Fibroblast of pulmonary artery (primary cell): ENCODE measurements at regions not wholly inside any gene's neighbourhood (a gene's known extent, or its start where the extent isn't known, plus 50 kb on each side); places are given as distances from the start of the nearest gene placed in this dataset.

Source experiments
- DNase-seq: peaks from one replicate; pipeline ENCODE4 v3.0.0-alpha.2; 2010; ENCODE audit warnings: low read depth
- H3K4me3 ChIP-seq: replicated peaks from 2 replicates; pipeline ENCODE4 v1.5.1; 2011; ENCODE audit warnings: low read depth, mild to moderate bottlenecking, control low read depth, low read length, moderate library complexity
- TF ChIP-seq, protein P1 (sequence below): IDR thresholded peaks from 2 replicates; pipeline ENCODE4 v1.5.1; 2011; ENCODE audit warnings: mild to moderate bottlenecking, control low read depth, low read length, inconsistent platforms; ENCODE audit errors: missing control alignments

DNA sequence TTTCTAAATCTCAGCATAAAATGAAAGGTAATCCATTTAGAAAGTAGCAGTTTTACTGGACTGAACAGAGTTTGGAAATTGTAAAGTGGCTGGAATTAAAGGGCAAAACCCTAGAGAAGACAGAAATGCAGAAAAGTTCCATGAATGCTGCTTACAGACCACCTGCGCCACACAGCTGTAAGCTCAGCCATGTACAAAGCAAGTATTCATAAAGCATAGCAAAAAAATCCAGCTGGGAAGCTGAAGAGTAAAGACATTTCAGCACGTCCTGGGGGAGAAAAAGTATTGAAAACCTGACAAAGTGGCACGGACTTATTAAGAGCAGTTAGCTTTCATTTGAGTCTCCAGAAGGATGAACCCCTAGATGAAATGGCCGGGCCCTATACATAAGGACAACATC, 220.1 kb upstream of the CNTN5 start:
- no peak overlapping the region for H3K4me3 ChIP-seq
- no peak for DNase-seq
- TF ChIP-seq, protein P1, sequence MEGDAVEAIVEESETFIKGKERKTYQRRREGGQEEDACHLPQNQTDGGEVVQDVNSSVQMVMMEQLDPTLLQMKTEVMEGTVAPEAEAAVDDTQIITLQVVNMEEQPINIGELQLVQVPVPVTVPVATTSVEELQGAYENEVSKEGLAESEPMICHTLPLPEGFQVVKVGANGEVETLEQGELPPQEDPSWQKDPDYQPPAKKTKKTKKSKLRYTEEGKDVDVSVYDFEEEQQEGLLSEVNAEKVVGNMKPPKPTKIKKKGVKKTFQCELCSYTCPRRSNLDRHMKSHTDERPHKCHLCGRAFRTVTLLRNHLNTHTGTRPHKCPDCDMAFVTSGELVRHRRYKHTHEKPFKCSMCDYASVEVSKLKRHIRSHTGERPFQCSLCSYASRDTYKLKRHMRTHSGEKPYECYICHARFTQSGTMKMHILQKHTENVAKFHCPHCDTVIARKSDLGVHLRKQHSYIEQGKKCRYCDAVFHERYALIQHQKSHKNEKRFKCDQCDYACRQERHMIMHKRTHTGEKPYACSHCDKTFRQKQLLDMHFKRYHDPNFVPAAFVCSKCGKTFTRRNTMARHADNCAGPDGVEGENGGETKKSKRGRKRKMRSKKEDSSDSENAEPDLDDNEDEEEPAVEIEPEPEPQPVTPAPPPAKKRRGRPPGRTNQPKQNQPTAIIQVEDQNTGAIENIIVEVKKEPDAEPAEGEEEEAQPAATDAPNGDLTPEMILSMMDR, result no peak

DNA sequence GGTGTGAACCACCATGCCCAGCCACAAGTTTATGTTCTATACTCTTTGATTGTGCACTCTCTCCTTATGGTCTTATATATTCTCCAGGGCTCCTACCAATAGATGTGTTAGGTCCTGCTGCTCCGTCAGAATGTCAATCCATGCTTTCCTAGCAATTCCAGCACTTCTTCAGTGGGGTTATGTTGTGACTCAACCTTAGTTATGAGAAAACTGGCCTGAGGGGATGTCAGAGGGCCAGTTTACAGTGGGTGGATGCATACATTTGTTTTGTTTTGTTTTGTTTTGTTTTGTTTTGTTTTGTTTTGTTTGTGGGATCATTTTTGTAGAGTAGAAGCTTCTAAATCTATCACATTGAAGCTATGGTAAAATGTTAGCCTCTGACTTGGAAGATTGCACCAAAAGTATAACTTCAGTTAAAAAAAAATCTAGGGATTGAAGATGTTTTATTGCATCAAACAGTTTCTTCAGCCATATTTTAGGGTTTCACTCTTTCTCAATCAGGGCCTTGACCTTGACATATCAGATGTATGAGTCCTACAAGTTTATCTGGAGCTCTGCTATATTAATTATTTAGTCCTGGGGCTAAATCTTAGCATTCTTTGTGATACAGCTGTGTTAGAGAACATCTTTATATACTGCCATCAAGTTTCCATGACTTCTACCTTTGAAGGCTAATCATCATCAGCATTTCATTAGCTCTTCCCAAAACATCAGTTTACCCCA, 191.6 kb upstream of the CNTN5 start:
- DNase-seq, result no peak
- TF ChIP-seq, protein P1, result no peak
- no peak overlapping the region for H3K4me3 ChIP-seq

DNA sequence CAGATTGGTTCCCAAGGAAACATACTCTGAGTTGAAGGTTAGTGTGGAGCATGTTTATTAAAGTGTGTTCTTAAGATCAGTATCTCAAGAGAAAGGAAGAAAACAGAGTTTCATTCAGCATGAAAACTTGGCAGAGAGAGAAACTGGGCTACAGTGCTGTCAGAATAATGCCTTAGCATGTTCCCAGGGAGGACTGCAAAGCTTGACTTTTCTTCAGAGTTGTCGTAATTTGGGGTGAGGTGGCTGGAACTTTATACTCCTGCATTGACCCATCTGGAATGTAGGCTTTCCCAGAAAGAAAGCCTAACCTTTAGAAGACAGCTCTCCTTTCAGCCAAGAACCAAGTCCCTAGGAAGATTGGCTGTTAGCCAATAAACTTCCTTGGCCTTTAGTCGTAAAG, 190.8 kb upstream of the CNTN5 start:
- TF ChIP-seq, protein P1, result no peak
- DNase-seq, result no peak
- H3K4me3 ChIP-seq, result no peak overlapping the region

DNA sequence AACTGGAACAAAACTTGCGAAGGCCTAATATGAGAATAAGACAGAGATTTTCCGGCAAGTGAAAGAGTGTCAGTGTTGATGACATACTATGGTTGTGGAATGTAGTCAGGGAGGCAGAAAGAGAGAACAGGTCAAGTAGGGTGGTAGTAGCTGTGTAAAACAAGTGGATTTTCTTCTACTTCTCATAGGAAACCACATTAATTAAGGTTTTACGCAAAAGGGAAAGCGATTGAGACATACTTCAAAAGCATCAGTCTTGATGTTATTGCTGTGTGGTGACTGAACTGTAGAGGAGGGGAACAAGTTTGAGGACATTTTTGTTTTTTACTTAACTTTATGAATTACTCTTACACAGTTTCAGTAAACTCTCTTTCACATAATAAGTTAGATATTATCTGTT, 186.0 kb upstream of the CNTN5 start:
- TF ChIP-seq, protein P1, result no peak
- DNase-seq, result no peak

DNA sequence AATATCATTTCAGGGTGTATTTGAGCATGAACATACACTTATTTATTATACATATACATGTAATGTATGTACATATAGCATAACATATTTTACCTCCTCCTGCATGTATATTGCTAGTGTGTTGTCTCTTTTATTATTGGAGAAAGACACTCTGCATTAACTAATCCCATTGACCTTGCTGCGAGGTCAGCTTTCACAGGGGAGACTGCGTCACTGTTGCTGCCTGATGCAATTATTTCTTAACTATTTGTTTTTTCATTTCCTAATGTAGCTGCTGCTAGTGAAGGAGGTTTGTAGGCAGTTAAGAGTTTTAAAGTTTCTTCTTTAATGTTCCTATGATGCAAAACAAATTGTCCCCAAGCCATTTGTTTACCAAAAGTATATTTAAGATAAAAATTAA, 185.4 kb upstream of the CNTN5 start:
- TF ChIP-seq, protein P1, result no peak
- no peak overlapping the region for H3K4me3 ChIP-seq
- no peak for DNase-seq

More for the DNA sequence above, 186.0 kb upstream of the CNTN5 start:
- H3K4me3 ChIP-seq, result no peak overlapping the region

DNA sequence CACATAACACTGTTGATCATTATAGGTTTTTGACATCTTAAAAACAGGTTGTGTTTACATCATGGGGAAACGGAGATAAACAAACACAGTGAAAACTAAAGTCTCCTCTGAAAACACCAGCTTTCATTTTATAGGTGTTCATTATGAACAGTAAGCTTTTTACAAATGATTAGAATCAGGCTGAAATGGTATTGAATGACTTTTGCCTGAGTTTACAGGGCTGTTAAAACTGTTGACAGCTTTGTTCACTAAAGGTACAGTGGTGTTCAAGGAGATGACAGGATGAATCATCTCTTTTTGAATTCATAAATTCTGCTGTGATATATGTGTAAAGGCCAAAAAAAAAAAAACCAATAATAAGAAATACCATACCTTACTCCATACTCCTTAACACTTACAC, 184.6 kb upstream of the CNTN5 start:
- no peak overlapping the region for H3K4me3 ChIP-seq
- DNase-seq, result no peak
- TF ChIP-seq, protein P1, result no peak

DNA sequence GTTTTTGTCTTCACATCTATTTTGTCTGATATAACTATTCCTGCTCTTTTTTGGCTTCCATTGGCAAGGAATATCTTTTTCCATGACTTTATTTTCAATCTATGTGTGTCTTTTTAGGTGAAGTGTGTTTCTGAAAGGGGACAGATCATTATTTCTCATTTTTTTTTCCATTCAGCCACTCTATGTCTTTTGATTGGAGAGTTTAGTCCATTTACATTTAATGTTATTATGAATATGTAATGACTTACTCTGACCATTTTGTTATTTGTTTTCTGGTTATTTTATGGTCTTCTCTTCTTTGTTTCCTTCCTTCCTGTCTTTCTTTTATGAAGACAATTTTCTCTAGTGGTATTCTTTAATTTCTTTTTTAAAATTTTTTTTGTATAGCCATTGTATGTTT, 178.6 kb upstream of the CNTN5 start:
- DNase-seq, result no peak
- H3K4me3 ChIP-seq, result no peak overlapping the region
- TF ChIP-seq, protein P1, result no peak
